ENCODE measurements at regions not wholly inside any gene's neighbourhood (a gene's known extent, or its start where the extent isn't known, plus 50 kb on each side); places are given as distances from the start of the nearest gene placed in this dataset.

- no peak overlapping the region for H3K27ac Mint-ChIP-seq
- no peak overlapping the region for H3K4me3 Mint-ChIP-seq
- peaks cover 8 to 56% (median 27%) of the 10 kb centered on the region in 6 donors for H3K9me3 Mint-ChIP-seq
- H3K36me3 Mint-ChIP-seq = no peaks in the 10 kb centered on the region
- no peaks in the 10 kb centered on the region for H3K4me1 Mint-ChIP-seq
- DNase-seq = no peak
- peaks cover 0 to 5% (median 0%) of the 10 kb centered on the region in 3 donors for H3K27me3 Mint-ChIP-seq (ENCODE audit: low read depth in 3 of 3)
Observed at GRCh38 chr1:69315416-69315815, 252.3 kb upstream of the LRRC7 start.

GRCh38 chr1:69315823-69316222 lies 251.9 kb upstream of the LRRC7 start:
- Mint-ChIP-seq H3K9me3 (peaks cover 8 to 56% (median 27%) of the 10 kb centered on the region in 6 donors), H3K27me3 (ENCODE audit: low read depth in 3 of 3) (peaks cover 0 to 5% (median 3%) of the 10 kb centered on the region in 3 donors), H3K27ac (no peak overlapping the region), H3K4me1 (no peaks in the 10 kb centered on the region), H3K36me3 (no peaks in the 10 kb centered on the region), H3K4me3 (no peak overlapping the region)
- no peak for DNase-seq

DNA sequence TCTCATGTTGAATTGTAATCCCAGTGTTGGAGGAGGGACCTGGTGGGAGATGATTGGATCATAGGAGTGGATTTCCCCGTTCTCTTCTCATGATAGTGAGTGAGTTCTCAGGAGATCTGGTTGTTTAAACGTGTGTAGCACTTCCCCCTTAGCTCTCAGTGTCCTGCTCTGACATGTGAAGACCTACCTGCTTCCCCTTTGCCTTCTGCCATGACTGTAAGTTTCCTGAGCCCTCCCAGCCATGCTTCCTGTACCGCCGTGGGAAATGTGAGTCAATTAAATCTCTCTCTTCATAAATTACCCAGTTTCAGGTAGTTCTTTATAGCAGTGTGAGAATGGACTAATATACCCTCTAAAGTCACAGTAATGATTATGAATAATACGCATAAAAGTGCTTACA lies 248.4 kb upstream of the LRRC7 start:
- Mint-ChIP-seq H3K9me3 (peaks cover 8 to 54% (median 20%) of the 10 kb centered on the region in 6 donors), H3K4me1 (no peaks in the 10 kb centered on the region), H3K27ac (no peak overlapping the region), H3K4me3 (no peak overlapping the region), H3K36me3 (no peaks in the 10 kb centered on the region), H3K27me3 (ENCODE audit: low read depth in 3 of 3) (peaks cover 0 to 5% (median 3%) of the 10 kb centered on the region in 3 donors)
- no peak for DNase-seq

GRCh38 chr1:69320757-69321211 lies 246.9 kb upstream of the LRRC7 start:
- no peak overlapping the region for H3K27ac Mint-ChIP-seq
- H3K36me3 Mint-ChIP-seq = no peaks in the 10 kb centered on the region
- peaks cover 0 to 3% (median 3%) of the 10 kb centered on the region in 3 donors for H3K27me3 Mint-ChIP-seq (ENCODE audit: low read depth in 3 of 3)
- DNase-seq = no peak
- no peaks in the 10 kb centered on the region for H3K4me1 Mint-ChIP-seq
- no peak overlapping the region for H3K4me3 Mint-ChIP-seq
- peaks cover 5 to 44% (median 11%) of the 10 kb centered on the region in 6 donors for H3K9me3 Mint-ChIP-seq

DNA sequence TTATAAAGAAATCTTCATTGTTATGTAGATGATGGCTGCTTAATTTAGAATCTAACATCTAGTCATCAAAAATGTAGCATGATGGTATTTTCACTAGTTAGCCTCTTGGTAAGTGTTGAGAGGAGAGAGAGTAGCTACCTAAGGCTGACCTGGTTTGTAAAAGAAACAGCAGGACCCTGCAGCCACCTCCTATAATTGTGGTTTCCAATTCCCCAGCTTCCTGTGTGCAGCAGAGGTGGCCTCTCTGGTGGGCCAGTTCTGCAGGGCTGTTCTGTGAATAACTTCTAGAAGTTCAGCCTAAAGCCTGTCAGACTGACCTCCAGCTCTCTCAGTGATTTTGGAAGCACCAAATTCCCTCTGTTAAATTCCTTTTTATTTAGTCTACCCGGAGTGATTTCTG lies 246.4 kb upstream of the LRRC7 start:
- H3K9me3 Mint-ChIP-seq = peaks cover 5 to 39% (median 6%) of the 10 kb centered on the region in 6 donors
- H3K36me3 Mint-ChIP-seq = no peaks in the 10 kb centered on the region
- H3K27me3 Mint-ChIP-seq (ENCODE audit: low read depth in 3 of 3) = peaks cover 0 to 3% (median 3%) of the 10 kb centered on the region in 3 donors
- no peak overlapping the region for H3K27ac Mint-ChIP-seq
- H3K4me3 Mint-ChIP-seq = no peak overlapping the region
- no peak for DNase-seq
- H3K4me1 Mint-ChIP-seq = no peaks in the 10 kb centered on the region

DNA sequence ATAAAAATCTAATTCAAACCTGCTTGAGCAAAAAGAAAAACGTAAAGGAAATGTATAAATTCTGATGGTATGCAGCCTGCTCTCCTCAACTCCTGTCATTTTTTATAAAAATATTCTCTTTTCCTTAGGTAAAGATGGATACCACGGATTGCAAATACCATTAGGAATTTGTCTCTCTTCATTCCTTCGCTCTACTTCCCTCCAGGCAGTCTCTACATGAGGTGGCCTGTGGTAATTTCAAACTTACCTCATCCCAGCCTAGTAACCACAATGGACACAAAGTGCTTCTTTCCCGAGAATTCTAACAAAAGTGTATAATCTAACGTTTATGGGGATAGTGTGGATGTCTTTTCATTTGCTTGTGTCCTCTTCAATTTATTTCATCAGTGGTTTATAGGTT lies 239.5 kb upstream of the LRRC7 start:
- no peak overlapping the region for H3K27ac Mint-ChIP-seq
- H3K4me3 Mint-ChIP-seq = no peak overlapping the region
- H3K4me1 Mint-ChIP-seq = no peaks in the 10 kb centered on the region

GRCh38 chr1:69363236-69363635 lies 204.5 kb upstream of the LRRC7 start:
- H3K27me3 Mint-ChIP-seq (ENCODE audit: low read depth in 3 of 3) = no peaks in the 10 kb centered on the region
- H3K9me3 Mint-ChIP-seq = peaks cover 5 to 17% (median 9%) of the 10 kb centered on the region in 6 donors
- H3K27ac Mint-ChIP-seq = no peak overlapping the region
- no peak for DNase-seq
- no peaks in the 10 kb centered on the region for H3K36me3 Mint-ChIP-seq
- H3K4me1 Mint-ChIP-seq = no peaks in the 10 kb centered on the region
- H3K4me3 Mint-ChIP-seq = no peak overlapping the region

More for the DNA sequence above, 239.5 kb upstream of the LRRC7 start:
- DNase-seq = no peak
- no peaks in the 10 kb centered on the region for H3K36me3 Mint-ChIP-seq
- peaks cover 12 to 45% (median 16%) of the 10 kb centered on the region in 6 donors for H3K9me3 Mint-ChIP-seq
- peaks cover 0 to 1% (median 0%) of the 10 kb centered on the region in 3 donors for H3K27me3 Mint-ChIP-seq (ENCODE audit: low read depth in 3 of 3)

- Mint-ChIP-seq H3K36me3 (no peaks in the 10 kb centered on the region), H3K9me3 (peaks cover 11 to 44% (median 27%) of the 10 kb centered on the region in 6 donors), H3K4me1 (no peaks in the 10 kb centered on the region), H3K27me3 (ENCODE audit: low read depth in 3 of 3) (peaks cover 0 to 5% (median 0%) of the 10 kb centered on the region in 3 donors), H3K4me3 (no peak overlapping the region), H3K27ac (no peak overlapping the region)
- no peak for DNase-seq
Observed at GRCh38 chr1:69373520-69373919, 194.2 kb upstream of the LRRC7 start.

GRCh38 chr1:69376408-69376807 lies 191.3 kb upstream of the LRRC7 start:
- H3K27me3 Mint-ChIP-seq (ENCODE audit: low read depth in 3 of 3) = peaks cover 0 to 2% (median 0%) of the 10 kb centered on the region in 3 donors
- H3K27ac Mint-ChIP-seq = no peak overlapping the region

DNA sequence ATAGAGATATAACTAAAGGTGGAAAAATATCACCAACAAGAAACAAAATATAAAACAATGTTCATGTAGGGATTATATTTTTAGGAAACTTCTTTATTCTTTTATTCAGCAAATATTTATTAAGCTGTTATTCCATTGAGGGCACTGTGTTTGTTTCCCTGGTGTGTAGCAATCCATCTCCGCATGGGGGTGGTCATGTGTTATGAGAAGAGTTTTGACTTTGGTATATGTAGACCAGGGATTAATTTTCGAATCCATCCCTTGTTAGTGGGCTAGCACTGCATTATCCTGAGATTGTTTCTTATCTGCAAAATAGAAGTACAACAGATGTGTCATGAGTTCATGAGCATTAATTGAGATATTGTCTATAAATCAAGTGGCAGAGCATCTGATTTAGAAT lies 190.2 kb upstream of the LRRC7 start:
- peaks cover 12 to 32% (median 26%) of the 10 kb centered on the region in 6 donors for H3K9me3 Mint-ChIP-seq
- H3K4me1 Mint-ChIP-seq = no peaks in the 10 kb centered on the region
- H3K27ac Mint-ChIP-seq = no peak overlapping the region
- H3K36me3 Mint-ChIP-seq = peaks cover 0 to 5% (median 0%) of the 10 kb centered on the region in 3 donors
- H3K4me3 Mint-ChIP-seq = no peak overlapping the region
- DNase-seq = no peak
- H3K27me3 Mint-ChIP-seq (ENCODE audit: low read depth in 3 of 3) = peaks cover 0 to 2% (median 0%) of the 10 kb centered on the region in 3 donors

More at GRCh38 chr1:69376408-69376807, 191.3 kb upstream of the LRRC7 start:
- DNase-seq = no peak
- Mint-ChIP-seq H3K9me3 (peaks cover 11 to 28% (median 23%) of the 10 kb centered on the region in 6 donors), H3K36me3 (no peaks in the 10 kb centered on the region), H3K4me1 (no peaks in the 10 kb centered on the region), H3K4me3 (no peak overlapping the region)

- peaks cover 0 to 3% (median 0%) of the 10 kb centered on the region in 3 donors for H3K36me3 Mint-ChIP-seq
- H3K4me3 Mint-ChIP-seq = no peak overlapping the region
- no peak for DNase-seq
- H3K27me3 Mint-ChIP-seq (ENCODE audit: low read depth in 3 of 3) = peaks cover 0 to 2% (median 2%) of the 10 kb centered on the region in 3 donors
- peaks cover 15 to 68% (median 30%) of the 10 kb centered on the region in 6 donors for H3K9me3 Mint-ChIP-seq
- H3K4me1 Mint-ChIP-seq = no peaks in the 10 kb centered on the region
- no peak overlapping the region for H3K27ac Mint-ChIP-seq
Observed at GRCh38 chr1:69388044-69388443, 179.7 kb upstream of the LRRC7 start.

- Mint-ChIP-seq H3K36me3 (no peaks in the 10 kb centered on the region), H3K27me3 (ENCODE audit: low read depth in 3 of 3) (no peaks in the 10 kb centered on the region), H3K4me1 (no peaks in the 10 kb centered on the region), H3K9me3 (peaks cover 6 to 44% (median 20%) of the 10 kb centered on the region in 6 donors), H3K27ac (no peak overlapping the region), H3K4me3 (no peak overlapping the region)
- no peak for DNase-seq
Observed at GRCh38 chr1:69400128-69400527, 167.6 kb upstream of the LRRC7 start.

- DNase-seq = no peak
- H3K36me3 Mint-ChIP-seq = no peaks in the 10 kb centered on the region
- peaks cover 5 to 40% (median 18%) of the 10 kb centered on the region in 6 donors for H3K9me3 Mint-ChIP-seq
- H3K4me1 Mint-ChIP-seq = no peaks in the 10 kb centered on the region
- no peak overlapping the region for H3K4me3 Mint-ChIP-seq
- no peaks in the 10 kb centered on the region for H3K27me3 Mint-ChIP-seq (ENCODE audit: low read depth in 3 of 3)
- no peak overlapping the region for H3K27ac Mint-ChIP-seq
Observed at GRCh38 chr1:69401879-69402278, 165.8 kb upstream of the LRRC7 start.

DNA sequence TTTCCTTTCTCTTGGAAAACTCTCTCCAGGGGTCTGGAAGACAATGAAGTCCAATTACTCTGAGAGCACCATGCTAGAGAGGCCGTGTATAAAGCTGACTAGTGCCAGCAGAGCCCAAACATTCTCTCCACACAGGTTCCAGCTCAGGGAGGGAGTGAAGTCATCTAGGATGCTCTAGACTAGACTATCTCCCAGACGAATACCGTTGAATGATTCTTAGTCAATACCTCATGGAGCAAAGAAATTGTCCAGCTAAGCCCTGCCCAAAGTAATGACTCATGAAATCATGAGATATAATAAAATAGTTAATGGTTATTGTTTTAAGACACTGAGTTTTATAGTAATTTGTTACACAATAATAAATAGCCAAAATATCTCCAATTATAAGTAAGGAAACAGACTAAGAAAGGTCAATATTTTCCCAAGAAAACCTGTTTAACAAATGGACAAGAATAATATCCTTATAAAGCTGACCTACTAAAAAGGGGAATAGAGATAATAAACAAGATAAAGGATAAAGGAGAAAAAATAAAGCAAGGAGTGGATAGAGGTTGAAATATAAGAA lies 163.9 kb upstream of the LRRC7 start:
- Mint-ChIP-seq H3K4me3 (no peak overlapping the region), H3K4me1 (no peaks in the 10 kb centered on the region), H3K9me3 (peaks cover 5 to 47% (median 19%) of the 10 kb centered on the region in 6 donors), H3K27me3 (ENCODE audit: low read depth in 3 of 3) (no peaks in the 10 kb centered on the region), H3K27ac (no peak overlapping the region), H3K36me3 (no peaks in the 10 kb centered on the region)
- DNase-seq = no peak

GRCh38 chr1:69404486-69404885 lies 163.2 kb upstream of the LRRC7 start:
- Mint-ChIP-seq H3K4me3 (no peak overlapping the region), H3K27ac (no peak overlapping the region), H3K27me3 (ENCODE audit: low read depth in 3 of 3) (no peaks in the 10 kb centered on the region), H3K4me1 (no peaks in the 10 kb centered on the region), H3K9me3 (peaks cover 5 to 48% (median 14%) of the 10 kb centered on the region in 6 donors), H3K36me3 (no peaks in the 10 kb centered on the region)
- DNase-seq = no peak

All from immature natural killer cell (primary cell).